MG63 (cell line): ENCODE measurements at regions not wholly inside any gene's neighbourhood (a gene's known extent, or its start where the extent isn't known, plus 50 kb on each side); places are given as distances from the start of the nearest gene placed in this dataset.

Source experiments
- DNase-seq: peaks from one replicate; pipeline ENCODE4 v3.0.0-alpha.2; 2020
- H3K27me3 ChIP-seq: fragments of 250-450 bp; sonication (Bioruptor Pico); 2 replicates; pipeline ENCODE4 v1.5.1; 2020; ENCODE audit warnings: mild to moderate bottlenecking, moderate library complexity
- H3K36me3 ChIP-seq: fragments of 250-450 bp; sonication (Bioruptor Pico); 2 replicates; pipeline ENCODE4 v1.5.1; 2020; ENCODE audit warnings: mild to moderate bottlenecking, moderate library complexity
- H3K4me3 ChIP-seq: fragments of 250-450 bp; sonication (Bioruptor Pico); 2 replicates; pipeline ENCODE4 v1.5.1; 2020; ENCODE audit warnings: mild to moderate bottlenecking, moderate library complexity
- H3K9me3 ChIP-seq: fragments of 250-450 bp; sonication (Bioruptor Pico); 2 replicates; pipeline ENCODE4 v1.5.1; 2020; ENCODE audit warnings: mild to moderate bottlenecking, moderate library complexity

DNA sequence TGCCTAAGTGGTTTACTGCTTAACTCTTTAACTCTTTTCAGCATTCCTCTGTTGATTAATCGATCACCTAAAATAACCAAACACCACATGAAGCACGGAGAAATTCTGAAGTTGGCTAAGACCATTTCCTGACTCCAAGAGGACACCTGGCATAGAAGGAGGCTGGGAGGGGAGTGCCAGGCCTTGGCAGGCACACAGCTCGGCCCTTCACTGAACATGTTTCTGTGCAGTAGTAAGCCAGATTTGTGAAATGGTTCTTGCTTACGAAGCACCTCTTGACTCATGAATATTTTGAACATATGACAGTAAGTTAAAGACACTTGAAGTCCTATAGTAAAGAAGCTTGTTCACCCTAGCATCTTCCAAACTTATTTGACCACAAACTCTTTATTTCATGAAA lies 82.3 kb downstream of the FOXL1 start:
- DNase-seq = peak; percentile 84
- Histone ChIP-seq H3K9me3 (peaks cover 30% of the 10 kb centered on the region), H3K36me3 (no peaks in the 10 kb centered on the region), H3K27me3 (no peaks in the 10 kb centered on the region), H3K4me3 (no peak overlapping the region)

DNA sequence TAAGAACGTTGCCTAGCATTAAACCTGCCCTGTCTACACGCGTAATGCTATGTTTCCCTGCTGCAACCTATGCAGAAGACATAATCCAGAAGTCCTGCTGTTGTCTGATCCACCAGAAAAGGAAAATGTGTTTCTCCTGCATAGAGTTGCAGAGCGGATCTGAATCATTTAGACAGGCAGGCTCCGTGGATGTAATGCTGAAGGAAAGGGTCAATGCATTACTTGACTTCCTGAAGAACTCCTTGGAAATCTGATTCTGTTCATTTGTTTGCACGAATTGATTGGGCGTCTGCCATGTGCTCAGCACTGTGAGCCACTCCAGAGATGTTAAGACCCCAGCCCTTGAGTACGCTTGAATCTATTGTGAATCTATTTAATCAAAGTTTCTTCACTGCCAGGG lies 83.4 kb downstream of the FOXL1 start:
- Histone ChIP-seq H3K4me3 (no peak overlapping the region), H3K9me3 (peaks cover 39% of the 10 kb centered on the region), H3K36me3 (no peaks in the 10 kb centered on the region), H3K27me3 (no peaks in the 10 kb centered on the region)
- DNase-seq = no peak

- Histone ChIP-seq H3K36me3 (no peaks in the 10 kb centered on the region), H3K27me3 (no peaks in the 10 kb centered on the region), H3K4me3 (no peak overlapping the region), H3K9me3 (peaks cover 39% of the 10 kb centered on the region)
- no peak for DNase-seq
Observed at GRCh38 chr16:86662195-86662594, 83.8 kb downstream of the FOXL1 start.

DNA sequence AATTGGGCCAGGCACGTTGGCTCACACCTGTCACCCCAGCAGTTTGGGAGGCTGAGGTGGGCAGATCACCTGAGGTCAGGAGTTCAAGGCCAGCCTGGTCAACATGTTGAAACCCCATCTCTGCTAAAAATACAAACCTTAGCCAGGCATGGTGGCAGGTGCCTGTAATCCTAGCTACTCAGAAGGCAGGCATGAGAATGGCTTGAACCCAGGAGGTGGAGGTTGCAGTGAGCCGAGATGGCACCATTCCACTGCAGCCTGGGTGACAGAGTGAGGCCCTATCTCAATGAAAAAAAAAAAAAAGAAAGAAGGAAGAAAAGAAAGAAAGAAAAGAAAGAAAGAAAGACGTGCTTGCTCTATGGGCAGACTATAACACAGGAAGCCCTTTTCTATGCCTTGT lies 84.4 kb downstream of the FOXL1 start:
- H3K4me3 ChIP-seq = no peak overlapping the region
- H3K27me3 ChIP-seq = no peaks in the 10 kb centered on the region
- H3K36me3 ChIP-seq = no peaks in the 10 kb centered on the region
- no peak for DNase-seq
- H3K9me3 ChIP-seq = peaks cover 42% of the 10 kb centered on the region

DNA sequence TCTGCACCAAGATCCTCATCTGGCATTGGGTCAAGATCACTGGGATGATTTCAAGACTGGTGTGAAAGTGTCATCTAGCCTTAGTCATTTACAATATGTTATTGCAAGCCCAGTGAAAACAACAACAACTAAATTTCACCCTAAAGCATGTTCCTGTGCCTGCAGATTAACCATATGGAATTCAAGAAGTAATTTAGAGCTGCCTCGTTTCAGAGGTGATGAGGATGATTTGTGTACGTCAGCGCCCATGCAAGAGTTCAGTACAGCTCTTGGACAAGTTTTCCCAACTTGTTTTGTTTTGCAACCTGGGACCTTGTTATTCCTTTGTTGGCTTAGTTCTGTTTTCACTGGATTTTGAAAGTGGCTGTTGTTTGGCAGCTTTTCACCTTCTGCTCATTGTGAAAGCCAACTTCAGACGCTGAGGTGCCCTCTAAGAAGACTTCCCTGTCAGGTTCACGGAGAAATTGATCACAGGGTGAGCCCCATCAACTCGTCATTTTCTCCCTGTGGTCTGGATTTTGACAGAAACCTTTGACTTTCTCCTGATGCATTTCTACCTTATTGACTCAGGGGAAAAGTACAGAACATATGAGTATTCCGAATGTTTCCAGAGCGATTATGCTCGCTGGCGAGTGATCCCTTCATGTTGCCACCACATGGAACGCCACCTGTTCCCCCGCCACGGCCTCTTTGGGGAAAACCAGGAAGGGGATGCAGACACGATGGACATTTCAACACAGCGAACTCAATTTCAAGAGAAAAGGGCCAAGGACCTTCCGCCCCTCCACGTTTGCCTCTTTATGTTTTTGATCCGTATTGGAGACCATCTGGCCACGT lies 85.6 kb downstream of the FOXL1 start:
- H3K4me3 ChIP-seq = no peak overlapping the region
- no peak for DNase-seq
- no peaks in the 10 kb centered on the region for H3K27me3 ChIP-seq
- no peaks in the 10 kb centered on the region for H3K36me3 ChIP-seq
- peaks cover 42% of the 10 kb centered on the region for H3K9me3 ChIP-seq

GRCh38 chr16:86664522-86665318 lies 86.4 kb downstream of the FOXL1 start:
- Histone ChIP-seq H3K4me3 (no peak overlapping the region), H3K27me3 (no peaks in the 10 kb centered on the region), H3K9me3 (peaks cover 35% of the 10 kb centered on the region), H3K36me3 (no peaks in the 10 kb centered on the region)
- DNase-seq = peak; percentile 97

GRCh38 chr16:86665319-86665675 lies 86.9 kb downstream of the FOXL1 start:
- H3K4me3 ChIP-seq = no peak overlapping the region
- no peaks in the 10 kb centered on the region for H3K27me3 ChIP-seq
- no peaks in the 10 kb centered on the region for H3K36me3 ChIP-seq
- peaks cover 30% of the 10 kb centered on the region for H3K9me3 ChIP-seq
- DNase-seq = peak; percentile 81

GRCh38 chr16:86665929-86666328 lies 87.6 kb downstream of the FOXL1 start:
- H3K27me3 ChIP-seq = no peaks in the 10 kb centered on the region
- no peak for DNase-seq
- H3K36me3 ChIP-seq = no peaks in the 10 kb centered on the region
- H3K4me3 ChIP-seq = no peak overlapping the region
- peaks cover 30% of the 10 kb centered on the region for H3K9me3 ChIP-seq

- Histone ChIP-seq H3K36me3 (no peaks in the 10 kb centered on the region), H3K4me3 (no peak overlapping the region), H3K9me3 (peaks cover 30% of the 10 kb centered on the region), H3K27me3 (no peaks in the 10 kb centered on the region)
- no peak for DNase-seq
Observed at GRCh38 chr16:86667035-86667434, 88.7 kb downstream of the FOXL1 start.

- peak; percentile 65 for DNase-seq
- Histone ChIP-seq H3K9me3 (peaks cover 38% of the 10 kb centered on the region), H3K4me3 (no peak overlapping the region), H3K27me3 (no peaks in the 10 kb centered on the region), H3K36me3 (no peaks in the 10 kb centered on the region)
Observed at GRCh38 chr16:86668136-86668910, 90.0 kb downstream of the FOXL1 start.

GRCh38 chr16:86669285-86669805 lies 91.0 kb downstream of the FOXL1 start:
- DNase-seq = no peak
- no peaks in the 10 kb centered on the region for H3K36me3 ChIP-seq
- H3K9me3 ChIP-seq = peaks cover 36% of the 10 kb centered on the region
- no peak overlapping the region for H3K4me3 ChIP-seq
- no peaks in the 10 kb centered on the region for H3K27me3 ChIP-seq

DNA sequence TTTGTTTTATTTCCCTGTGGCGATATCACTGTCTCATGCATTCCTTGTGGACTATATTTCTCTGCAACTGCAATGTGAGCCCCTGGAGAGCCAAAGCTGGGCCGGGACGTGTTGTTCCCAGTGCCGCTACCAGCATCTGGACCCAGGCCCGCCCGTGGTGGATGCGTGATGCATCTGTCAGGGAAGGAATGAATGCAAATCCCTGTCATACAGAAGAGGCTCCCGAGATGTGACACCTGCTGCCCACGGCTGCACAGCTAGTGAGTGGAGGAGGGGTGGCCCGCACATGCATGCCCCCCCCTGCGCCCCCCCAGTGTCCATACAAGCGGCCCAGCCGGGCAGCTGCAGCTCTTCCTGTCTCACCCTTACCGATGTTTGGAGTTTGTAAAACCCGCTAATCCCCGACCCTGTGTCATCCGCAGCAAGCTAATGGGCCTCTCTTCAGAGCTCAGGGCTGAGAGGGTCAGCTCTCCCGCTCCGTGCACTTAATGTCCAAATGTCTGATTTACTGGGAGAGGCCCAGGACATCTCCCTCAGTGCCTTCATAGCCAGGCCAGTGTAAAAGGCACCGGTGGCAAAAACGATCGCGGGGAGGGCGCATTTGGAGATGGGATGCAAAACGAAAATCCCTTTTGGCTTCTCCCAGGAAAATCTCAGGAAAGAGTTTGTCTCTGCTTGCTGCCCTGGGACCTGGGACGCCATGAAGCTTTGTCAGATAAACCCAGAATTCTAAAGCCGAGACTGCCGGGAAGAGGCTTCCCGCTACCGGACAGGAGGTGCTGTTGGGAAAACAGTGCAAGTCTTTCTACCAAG lies 91.8 kb downstream of the FOXL1 start:
- Histone ChIP-seq H3K27me3 (no peaks in the 10 kb centered on the region), H3K4me3 (no peak overlapping the region), H3K36me3 (no peaks in the 10 kb centered on the region), H3K9me3 (peaks cover 28% of the 10 kb centered on the region)
- DNase-seq = no peak

GRCh38 chr16:86670750-86671234 lies 92.4 kb downstream of the FOXL1 start:
- DNase-seq = no peak
- Histone ChIP-seq H3K27me3 (no peaks in the 10 kb centered on the region), H3K4me3 (no peak overlapping the region), H3K36me3 (no peaks in the 10 kb centered on the region), H3K9me3 (peaks cover 22% of the 10 kb centered on the region)

DNA sequence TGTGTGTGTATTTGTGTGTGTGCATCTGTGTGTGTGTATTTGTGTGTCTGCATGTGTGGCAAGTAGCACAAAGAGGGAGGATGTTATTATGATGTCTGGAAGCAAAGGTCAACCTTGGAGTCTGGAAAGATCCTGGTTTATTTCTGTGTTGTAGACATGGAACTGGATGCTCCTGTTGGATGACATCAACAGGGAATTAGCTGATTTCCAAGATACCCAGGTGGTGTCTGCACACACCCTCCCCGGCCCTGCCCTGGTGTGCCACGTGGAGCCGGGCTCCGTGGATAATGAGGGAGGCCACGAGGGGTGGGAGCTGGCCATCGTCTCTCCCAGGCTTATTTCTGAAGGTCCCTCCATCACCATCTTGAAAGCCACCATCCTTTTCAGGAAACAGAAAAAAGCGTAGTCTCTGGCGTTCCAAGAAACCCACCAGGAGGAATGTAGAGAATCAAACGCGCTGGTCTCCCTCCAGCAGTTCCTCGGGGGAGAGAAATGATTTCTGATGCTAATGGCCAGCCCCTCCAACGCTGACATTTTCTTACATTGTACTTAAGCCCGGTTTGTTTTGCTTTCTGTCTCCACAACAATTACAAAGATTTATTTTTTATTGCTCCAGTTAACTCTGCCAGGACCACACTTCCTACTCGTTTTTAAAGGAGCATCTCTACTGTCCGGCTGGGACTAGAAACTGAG lies 93.3 kb downstream of the FOXL1 start:
- H3K4me3 ChIP-seq = no peak overlapping the region
- H3K36me3 ChIP-seq = no peaks in the 10 kb centered on the region
- peaks cover 15% of the 10 kb centered on the region for H3K9me3 ChIP-seq
- H3K27me3 ChIP-seq = no peaks in the 10 kb centered on the region
- no peak for DNase-seq

GRCh38 chr16:86672179-86672863 lies 94.0 kb downstream of the FOXL1 start:
- H3K27me3 ChIP-seq = no peaks in the 10 kb centered on the region
- no peak overlapping the region for H3K4me3 ChIP-seq
- H3K36me3 ChIP-seq = no peaks in the 10 kb centered on the region
- DNase-seq = no peak
- H3K9me3 ChIP-seq = peaks cover 14% of the 10 kb centered on the region
